HFF-Myc (cell line): ENCODE measurements at regions not wholly inside any gene's neighbourhood (a gene's known extent, or its start where the extent isn't known, plus 50 kb on each side); places are given as distances from the start of the nearest gene placed in this dataset.

Experiments
- DNase-seq: peaks from one replicate; pipeline ENCODE4 v3.0.0-alpha.2; 2011; ENCODE audit warnings: low read depth; ENCODE audit errors: extremely low read depth
- H3K4me3 ChIP-seq: replicated peaks from 2 replicates; pipeline ENCODE4 v1.5.1; 2011; ENCODE audit warnings: low read depth, mild to moderate bottlenecking, control low read depth, low read length
- TF ChIP-seq, protein P1 (sequence below): IDR thresholded peaks from 2 replicates; pipeline ENCODE4 v1.5.1; 2012; ENCODE audit warnings: mild to moderate bottlenecking, low read depth, low read length, control low read depth; ENCODE audit errors: missing control alignments

DNA sequence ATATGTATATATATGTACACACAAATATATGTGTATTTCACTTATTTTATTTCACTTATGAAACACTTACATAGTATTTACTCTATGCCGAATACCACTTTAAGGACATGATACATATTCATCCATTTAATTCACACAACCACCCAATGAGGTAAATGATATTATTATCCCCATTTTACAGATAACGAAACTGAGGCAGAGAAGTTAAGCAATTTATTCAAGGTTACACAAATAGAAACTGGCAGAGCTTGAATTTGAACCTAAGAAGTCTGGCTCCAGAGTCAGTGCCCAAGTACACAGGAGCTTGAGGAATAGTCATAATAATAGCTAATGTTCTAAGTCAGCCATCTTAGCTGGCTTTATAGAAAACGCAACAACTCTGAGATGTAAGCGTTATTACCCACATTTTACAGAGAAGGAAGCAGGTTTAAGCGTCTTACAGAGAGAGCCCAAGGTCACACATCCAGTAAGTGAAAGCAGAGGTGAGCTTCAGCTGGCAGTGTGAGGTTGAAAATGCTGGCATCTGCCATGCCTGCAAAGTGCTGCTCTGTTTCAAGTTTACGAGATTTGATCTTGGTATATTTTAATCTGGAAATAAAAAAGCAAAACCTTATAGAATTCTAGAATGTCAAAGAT is 326.9 kb downstream of the LPIN1 start:
- TF ChIP-seq, protein P1, sequence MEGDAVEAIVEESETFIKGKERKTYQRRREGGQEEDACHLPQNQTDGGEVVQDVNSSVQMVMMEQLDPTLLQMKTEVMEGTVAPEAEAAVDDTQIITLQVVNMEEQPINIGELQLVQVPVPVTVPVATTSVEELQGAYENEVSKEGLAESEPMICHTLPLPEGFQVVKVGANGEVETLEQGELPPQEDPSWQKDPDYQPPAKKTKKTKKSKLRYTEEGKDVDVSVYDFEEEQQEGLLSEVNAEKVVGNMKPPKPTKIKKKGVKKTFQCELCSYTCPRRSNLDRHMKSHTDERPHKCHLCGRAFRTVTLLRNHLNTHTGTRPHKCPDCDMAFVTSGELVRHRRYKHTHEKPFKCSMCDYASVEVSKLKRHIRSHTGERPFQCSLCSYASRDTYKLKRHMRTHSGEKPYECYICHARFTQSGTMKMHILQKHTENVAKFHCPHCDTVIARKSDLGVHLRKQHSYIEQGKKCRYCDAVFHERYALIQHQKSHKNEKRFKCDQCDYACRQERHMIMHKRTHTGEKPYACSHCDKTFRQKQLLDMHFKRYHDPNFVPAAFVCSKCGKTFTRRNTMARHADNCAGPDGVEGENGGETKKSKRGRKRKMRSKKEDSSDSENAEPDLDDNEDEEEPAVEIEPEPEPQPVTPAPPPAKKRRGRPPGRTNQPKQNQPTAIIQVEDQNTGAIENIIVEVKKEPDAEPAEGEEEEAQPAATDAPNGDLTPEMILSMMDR = no peak
- no peak overlapping the region for H3K4me3 ChIP-seq
- DNase-seq = no peak

DNA sequence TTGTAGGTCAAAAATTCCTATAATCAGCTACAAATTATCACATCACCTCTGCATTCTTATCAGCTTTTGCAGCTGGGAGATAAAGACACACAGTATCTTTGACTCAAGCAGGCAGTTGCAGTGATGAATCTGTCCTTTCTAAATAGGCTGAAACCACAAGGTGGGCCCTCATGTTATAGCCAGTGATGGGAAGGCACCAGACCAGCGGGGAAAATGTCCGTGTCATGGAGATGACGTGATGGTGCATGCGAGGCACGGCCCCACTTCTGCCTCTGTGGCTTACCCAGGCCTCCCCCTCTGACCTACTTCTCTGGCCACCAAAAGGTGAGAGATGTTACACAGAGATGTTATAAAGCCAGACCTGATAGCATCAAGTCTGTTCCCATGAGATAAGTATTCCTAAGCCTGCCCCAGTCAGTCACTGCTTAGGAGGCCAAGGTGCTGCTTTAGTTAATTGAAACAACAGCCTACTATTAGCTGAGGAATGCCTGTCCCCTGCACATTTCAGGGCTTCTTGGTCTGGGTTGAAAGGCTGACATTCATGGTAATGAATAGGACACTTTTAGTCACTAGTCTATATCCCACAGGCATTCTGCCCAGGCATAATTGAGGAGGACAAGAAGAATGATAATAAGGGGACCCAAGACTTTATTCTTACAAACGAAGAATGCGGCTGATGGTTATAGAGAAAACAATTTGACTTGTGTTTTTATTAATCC is 327.9 kb downstream of the LPIN1 start:
- no peak for DNase-seq
- no peak overlapping the region for H3K4me3 ChIP-seq
- TF ChIP-seq, protein P1 = no peak

DNA sequence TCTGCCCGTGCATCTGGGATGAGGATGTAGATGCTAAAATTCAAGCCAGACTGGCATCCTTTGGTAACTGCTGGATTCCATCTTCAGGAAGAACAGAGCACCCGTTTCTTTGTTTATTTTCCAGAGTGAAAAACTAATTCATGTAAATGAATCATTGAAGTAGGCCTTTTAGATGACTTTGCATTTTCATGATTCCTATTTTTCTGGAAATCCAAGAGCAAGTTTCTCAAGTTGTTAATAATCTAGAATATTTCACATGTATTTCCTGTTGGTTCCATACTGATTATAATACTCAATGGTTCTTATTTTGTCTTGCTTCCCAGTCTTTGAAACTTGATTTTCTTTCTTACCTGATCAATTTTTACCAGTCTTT is 328.4 kb downstream of the LPIN1 start:
- TF ChIP-seq, protein P1 = no peak
- H3K4me3 ChIP-seq = no peak overlapping the region
- DNase-seq = no peak

DNA sequence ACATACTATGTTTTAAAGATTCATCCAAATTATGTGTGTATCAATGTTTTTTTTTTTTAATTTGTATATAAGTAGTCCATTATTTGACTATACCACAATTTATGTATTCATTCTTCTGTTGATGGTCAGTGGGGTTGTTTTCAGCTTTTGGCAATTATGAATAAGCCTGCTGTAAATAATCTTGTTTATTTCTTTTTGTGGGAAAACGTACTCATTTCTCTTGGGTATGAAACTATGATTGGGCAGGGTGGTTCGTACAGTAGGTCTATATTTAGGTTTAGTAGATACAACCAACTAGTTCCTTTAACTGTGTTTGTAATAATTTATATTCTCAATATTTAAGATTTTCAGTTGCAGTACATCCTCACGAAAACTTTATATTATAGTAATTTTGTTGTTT is 329.2 kb downstream of the LPIN1 start:
- H3K4me3 ChIP-seq = no peak overlapping the region
- DNase-seq = no peak
- TF ChIP-seq, protein P1 = no peak

DNA sequence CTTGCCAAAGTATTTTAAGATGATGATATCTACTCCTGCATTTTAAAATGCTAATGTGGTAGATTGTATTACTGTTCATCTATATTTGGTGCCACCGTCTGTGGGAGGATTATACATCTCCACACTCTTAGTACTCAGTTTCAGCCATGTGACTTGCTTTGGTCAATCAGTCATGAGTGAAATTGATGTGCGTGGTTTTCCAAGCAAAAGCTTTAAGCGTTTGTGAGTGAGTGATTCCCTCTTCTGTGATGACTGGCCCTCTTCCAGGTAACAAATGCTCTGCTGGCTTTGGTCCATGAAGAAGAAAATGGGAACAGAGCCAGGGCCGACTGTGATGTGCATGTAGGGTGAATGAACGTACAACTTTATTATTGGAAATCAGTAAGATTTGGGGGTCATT is 330.4 kb downstream of the LPIN1 start:
- no peak for DNase-seq
- no peak overlapping the region for H3K4me3 ChIP-seq
- TF ChIP-seq, protein P1 = no peak

DNA sequence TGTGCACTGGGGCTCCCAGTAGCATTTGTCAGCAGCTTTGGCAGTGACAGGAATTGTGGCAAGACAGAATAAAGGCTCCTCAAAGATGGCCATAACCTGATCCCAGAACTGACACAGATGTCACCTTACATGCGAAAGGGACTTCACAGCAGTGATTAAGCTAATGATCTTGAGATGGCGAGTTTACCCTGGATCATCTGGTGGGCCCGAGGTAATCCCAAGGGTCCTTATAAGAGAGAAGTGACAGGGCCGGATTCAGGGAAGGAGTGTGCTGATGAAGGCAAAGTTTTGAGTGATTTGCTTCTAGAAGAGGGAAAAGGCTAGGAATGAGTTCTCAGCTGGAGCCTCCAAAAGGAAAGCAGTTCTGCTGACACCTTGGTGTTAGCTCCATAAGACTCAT is 333.9 kb downstream of the LPIN1 start:
- DNase-seq = no peak
- H3K4me3 ChIP-seq = no peak overlapping the region
- TF ChIP-seq, protein P1 = no peak
